Natural killer cell treated with Interleukin-12 subunit alpha and Interleukin-12 subunit beta and Interleukin-15 and Interleukin-18, amount 100 ng/mL, for 72 hours (primary cell): ENCODE measurements at regions not wholly inside any gene's neighbourhood (a gene's known extent, or its start where the extent isn't known, plus 50 kb on each side); places are given as distances from the start of the nearest gene placed in this dataset.

ENCODE experiments used
- ATAC-seq, 2 donors: fragments of 150-1000 bp; cut with Tn5 transposase in 1 of 2; sonication (Bioruptor Pico), chemical (Tn5 transposase) in 1 of 2; 2 replicates each; pipeline ENCODE4 v1.10.0; 2021
- DNase-seq: peaks from one replicate; pipeline ENCODE4 v3.0.0; 2022; ENCODE audit warnings: low spot score
- H3K27ac Mint-ChIP-seq, 2 donors: 1 replicate in 1 of 2; 2 replicates in 1 of 2; pipeline ENCODE4 v1.8.0; 2022; ENCODE audit warnings: mixed read lengths in 2 of 2, mild to moderate bottlenecking in 1 of 2, moderate library complexity in 1 of 2
- H3K27me3 Mint-ChIP-seq, 2 donors: 1 replicate in 1 of 2; 2 replicates in 1 of 2; pipeline ENCODE4 v1.8.0; 2022; ENCODE audit warnings: mixed read lengths in 2 of 2
- H3K36me3 Mint-ChIP-seq: one replicate; pipeline ENCODE4 v1.8.0; 2022; ENCODE audit warnings: mixed read lengths
- H3K4me1 Mint-ChIP-seq, 2 donors: 1 replicate in 1 of 2; 2 replicates in 1 of 2; pipeline ENCODE4 v1.8.0; 2022; ENCODE audit warnings: low read depth in 2 of 2, mixed read lengths in 2 of 2, mild to moderate bottlenecking in 1 of 2
- H3K4me3 Mint-ChIP-seq: one replicate; pipeline ENCODE4 v1.8.0; 2022; ENCODE audit warnings: mixed read lengths
- H3K9me3 Mint-ChIP-seq: 2 replicates; pipeline ENCODE4 v1.8.0; 2022; ENCODE audit warnings: mixed read lengths

- no peak overlapping the region for H3K27ac Mint-ChIP-seq
- H3K27me3 Mint-ChIP-seq: no peaks in the 10 kb centered on the region
- H3K4me1 Mint-ChIP-seq: no peaks in the 10 kb centered on the region
- DNase-seq: no peak
- peaks cover 9% of the 10 kb centered on the region for H3K9me3 Mint-ChIP-seq
- H3K36me3 Mint-ChIP-seq: no peaks in the 10 kb centered on the region
- no peak for ATAC-seq
- no peak overlapping the region for H3K4me3 Mint-ChIP-seq
Measured at GRCh38 chr4:124469981-124470380, 242.6 kb downstream of the ANKRD50 start.

- no peak for ATAC-seq
- H3K4me1 Mint-ChIP-seq: no peaks in the 10 kb centered on the region
- H3K9me3 Mint-ChIP-seq: peaks cover 3% of the 10 kb centered on the region
Measured at GRCh38 chr4:124478470-124478869, 234.1 kb downstream of the ANKRD50 start.

GRCh38 chr4:124480061-124480460, 232.5 kb downstream of the ANKRD50 start:
- no peak for DNase-seq
- Mint-ChIP-seq H3K9me3 (no peaks in the 10 kb centered on the region), H3K4me1 (no peaks in the 10 kb centered on the region), H3K36me3 (no peaks in the 10 kb centered on the region), H3K27me3 (no peaks in the 10 kb centered on the region), H3K27ac (no peak overlapping the region), H3K4me3 (no peak overlapping the region)
- ATAC-seq: no peak

More at GRCh38 chr4:124478470-124478869, 234.1 kb downstream of the ANKRD50 start:
- no peak for DNase-seq
- Mint-ChIP-seq H3K27ac (no peak overlapping the region), H3K36me3 (no peaks in the 10 kb centered on the region), H3K27me3 (no peaks in the 10 kb centered on the region), H3K4me3 (no peak overlapping the region)

GRCh38 chr4:124481123-124481522, 231.4 kb downstream of the ANKRD50 start:
- Mint-ChIP-seq H3K36me3 (no peaks in the 10 kb centered on the region), H3K4me1 (no peaks in the 10 kb centered on the region), H3K27ac (no peak overlapping the region), H3K27me3 (no peaks in the 10 kb centered on the region), H3K4me3 (no peak overlapping the region), H3K9me3 (no peaks in the 10 kb centered on the region)
- DNase-seq: no peak
- ATAC-seq: no peak

GRCh38 chr4:124483048-124483906, 229.3 kb downstream of the ANKRD50 start:
- no peaks in the 10 kb centered on the region for H3K9me3 Mint-ChIP-seq
- H3K27ac Mint-ChIP-seq: no peak overlapping the region
- no peak for DNase-seq
- H3K36me3 Mint-ChIP-seq: no peaks in the 10 kb centered on the region
- no peak overlapping the region for H3K4me3 Mint-ChIP-seq
- H3K4me1 Mint-ChIP-seq: no peaks in the 10 kb centered on the region
- H3K27me3 Mint-ChIP-seq: no peaks in the 10 kb centered on the region
- ATAC-seq: no peak

GRCh38 chr4:124484008-124484407, 228.5 kb downstream of the ANKRD50 start:
- H3K27me3 Mint-ChIP-seq: no peaks in the 10 kb centered on the region
- no peak overlapping the region for H3K4me3 Mint-ChIP-seq
- ATAC-seq: no peak
- no peak overlapping the region for H3K27ac Mint-ChIP-seq
- no peak for DNase-seq
- H3K36me3 Mint-ChIP-seq: no peaks in the 10 kb centered on the region
- H3K4me1 Mint-ChIP-seq: no peaks in the 10 kb centered on the region
- no peaks in the 10 kb centered on the region for H3K9me3 Mint-ChIP-seq

GRCh38 chr4:124484940-124485339, 227.6 kb downstream of the ANKRD50 start:
- ATAC-seq (no peak), DNase-seq (no peak)
- H3K36me3 Mint-ChIP-seq: no peaks in the 10 kb centered on the region
- no peaks in the 10 kb centered on the region for H3K9me3 Mint-ChIP-seq
- H3K27me3 Mint-ChIP-seq: no peaks in the 10 kb centered on the region
- H3K4me3 Mint-ChIP-seq: no peak overlapping the region
- H3K27ac Mint-ChIP-seq: no peak overlapping the region
- no peaks in the 10 kb centered on the region for H3K4me1 Mint-ChIP-seq

- Mint-ChIP-seq H3K27ac (no peak overlapping the region), H3K4me1 (no peaks in the 10 kb centered on the region), H3K4me3 (no peak overlapping the region), H3K9me3 (peaks cover 3% of the 10 kb centered on the region), H3K36me3 (no peaks in the 10 kb centered on the region), H3K27me3 (no peaks in the 10 kb centered on the region)
- ATAC-seq: no peak
- no peak for DNase-seq
Measured at GRCh38 chr4:124486423-124486822, 226.1 kb downstream of the ANKRD50 start.

- no peaks in the 10 kb centered on the region for H3K36me3 Mint-ChIP-seq
- DNase-seq (no peak), ATAC-seq (no peak)
- H3K9me3 Mint-ChIP-seq: peaks cover 5% of the 10 kb centered on the region
- no peak overlapping the region for H3K27ac Mint-ChIP-seq
- H3K4me1 Mint-ChIP-seq: no peaks in the 10 kb centered on the region
- H3K27me3 Mint-ChIP-seq: no peaks in the 10 kb centered on the region
- no peak overlapping the region for H3K4me3 Mint-ChIP-seq
Measured at GRCh38 chr4:124487651-124488050, 224.9 kb downstream of the ANKRD50 start.

GRCh38 chr4:124491361-124492145, 221.0 kb downstream of the ANKRD50 start:
- Mint-ChIP-seq H3K4me1 (no peaks in the 10 kb centered on the region), H3K9me3 (peaks cover 6% of the 10 kb centered on the region), H3K4me3 (no peak overlapping the region), H3K27me3 (no peaks in the 10 kb centered on the region), H3K36me3 (no peaks in the 10 kb centered on the region), H3K27ac (no peak overlapping the region)
- ATAC-seq: no peak
- no peak for DNase-seq

GRCh38 chr4:124499261-124499660, 213.3 kb downstream of the ANKRD50 start:
- Mint-ChIP-seq H3K4me1 (no peaks in the 10 kb centered on the region), H3K27me3 (no peaks in the 10 kb centered on the region), H3K36me3 (no peaks in the 10 kb centered on the region), H3K4me3 (no peak overlapping the region), H3K27ac (no peak overlapping the region), H3K9me3 (peaks cover 7% of the 10 kb centered on the region)
- ATAC-seq: no peak
- no peak for DNase-seq

- no peak for DNase-seq
- ATAC-seq: no peak
- peaks cover 7% of the 10 kb centered on the region for H3K9me3 Mint-ChIP-seq
- no peaks in the 10 kb centered on the region for H3K27me3 Mint-ChIP-seq
- H3K4me3 Mint-ChIP-seq: no peak overlapping the region
- H3K4me1 Mint-ChIP-seq: no peaks in the 10 kb centered on the region
- no peak overlapping the region for H3K27ac Mint-ChIP-seq
- no peaks in the 10 kb centered on the region for H3K36me3 Mint-ChIP-seq
Measured at GRCh38 chr4:124501576-124501975, 211.0 kb downstream of the ANKRD50 start.

GRCh38 chr4:124504431-124504830, 208.1 kb downstream of the ANKRD50 start:
- DNase-seq (no peak), ATAC-seq (no peak)
- H3K36me3 Mint-ChIP-seq: no peaks in the 10 kb centered on the region
- H3K9me3 Mint-ChIP-seq: peaks cover 8% of the 10 kb centered on the region
- no peaks in the 10 kb centered on the region for H3K4me1 Mint-ChIP-seq
- no peaks in the 10 kb centered on the region for H3K27me3 Mint-ChIP-seq
- H3K4me3 Mint-ChIP-seq: no peak overlapping the region
- no peak overlapping the region for H3K27ac Mint-ChIP-seq

- H3K9me3 Mint-ChIP-seq: peaks cover 8% of the 10 kb centered on the region
- no peaks in the 10 kb centered on the region for H3K4me1 Mint-ChIP-seq
- H3K27ac Mint-ChIP-seq: no peak overlapping the region
- ATAC-seq: no peak
- no peak overlapping the region for H3K4me3 Mint-ChIP-seq
- H3K27me3 Mint-ChIP-seq: no peaks in the 10 kb centered on the region
- no peaks in the 10 kb centered on the region for H3K36me3 Mint-ChIP-seq
- no peak for DNase-seq
Measured at GRCh38 chr4:124505211-124505610, 207.3 kb downstream of the ANKRD50 start.
